NCI-H1417 (cell line): ENCODE measurements at regions not wholly inside any gene's neighbourhood (a gene's known extent, or its start where the extent isn't known, plus 50 kb on each side); places are given as distances from the start of the nearest gene placed in this dataset.
"Not testable (repeated sequence)": the region's sequence is repeated elsewhere in the genome, so short reads cannot be mapped to it uniquely, and the experiment has no call there.

Experiments used
- DNase-seq, 3 experiments: peaks; one replicate each; lab custom pipeline; 2025; lab: John Stamatoyannopoulos, UW

- no peak for DNase-seq
These were observed 803.7 kb upstream of the TMEM132C start for GRCh38 chr12:127463237-127463636.

- no peak for DNase-seq
These were observed 797.6 kb upstream of the TMEM132C start for GRCh38 chr12:127469331-127469730.

- no peak for DNase-seq
These were observed 793.2 kb upstream of the TMEM132C start for GRCh38 chr12:127473766-127474165.

- no peak for DNase-seq
These were observed 787.7 kb upstream of the TMEM132C start for GRCh38 chr12:127479256-127479655.

- no peak for DNase-seq
These were observed 786.1 kb upstream of the TMEM132C start for GRCh38 chr12:127480775-127481314.

- no peak for DNase-seq
These were observed 784.0 kb upstream of the TMEM132C start for GRCh38 chr12:127482950-127483349.

- peak in 2 of 3 experiments; percentile 4 to 14 for DNase-seq
These were observed 781.4 kb upstream of the TMEM132C start for GRCh38 chr12:127485528-127485927.

- DNase-seq, result no peak
These were observed 779.9 kb upstream of the TMEM132C start for GRCh38 chr12:127487031-127487430.

GRCh38 chr12:127489061-127489460, 777.9 kb upstream of the TMEM132C start:
- DNase-seq, result no peak

GRCh38 chr12:127494961-127495915, 771.7 kb upstream of the TMEM132C start:
- no peak for DNase-seq

- DNase-seq, result no peak
These were observed 770.7 kb upstream of the TMEM132C start for GRCh38 chr12:127496255-127496654.

- DNase-seq, result no peak
These were observed 766.4 kb upstream of the TMEM132C start for GRCh38 chr12:127500512-127501035.

GRCh38 chr12:127501916-127502315, 765.1 kb upstream of the TMEM132C start:
- no peak for DNase-seq

- no peak for DNase-seq
These were observed 763.7 kb upstream of the TMEM132C start for GRCh38 chr12:127503246-127503645.

GRCh38 chr12:127503996-127504395, 763.0 kb upstream of the TMEM132C start:
- not testable (repeated sequence) for DNase-seq

GRCh38 chr12:127504874-127505273, 762.1 kb upstream of the TMEM132C start:
- DNase-seq, result no peak

- DNase-seq, result peak in 1 of 3 experiments; percentile 8
These were observed 759.6 kb upstream of the TMEM132C start for GRCh38 chr12:127507341-127507740.

- DNase-seq, result no peak
These were observed 757.7 kb upstream of the TMEM132C start for GRCh38 chr12:127509066-127509778.

- DNase-seq, result no peak
These were observed 751.0 kb upstream of the TMEM132C start for GRCh38 chr12:127515941-127516340.

- no peak for DNase-seq
These were observed 750.5 kb upstream of the TMEM132C start for GRCh38 chr12:127516467-127516866.

- DNase-seq, result no peak
These were observed 747.2 kb upstream of the TMEM132C start for GRCh38 chr12:127519779-127520178.

- no peak for DNase-seq
These were observed 740.0 kb upstream of the TMEM132C start for GRCh38 chr12:127526925-127527324.
